Gastroesophageal sphincter (tissue), 3 donors: ENCODE measurements at regions not wholly inside any gene's neighbourhood (a gene's known extent, or its start where the extent isn't known, plus 50 kb on each side); places are given as distances from the start of the nearest gene placed in this dataset.

Experiments used
- CTCF ChIP-seq, 4 experiments: fragments of 200-600 bp in 2 of 4; fragments of 450-650 bp in 2 of 4; sonication (generic) in 1 of 4; IDR thresholded peaks; one replicate each; pipeline ENCODE4 v1.5.1; 2017 to 2019; ENCODE audit warnings: antibody characterized with exemption in 4 of 4, mild to moderate bottlenecking in 2 of 4, moderate library complexity in 2 of 4
- EP300 ChIP-seq: sonication (generic); formaldehyde crosslinking; IDR thresholded peaks from one replicate; pipeline ENCODE4 v1.6.1; 2017; ENCODE audit warnings: antibody characterized with exemption, mild to moderate bottlenecking
- POLR2A ChIP-seq, 2 donors: fragments of 450-650 bp; IDR thresholded peaks; one replicate each; pipeline ENCODE4 v1.6.1; 2017; ENCODE audit warnings: antibody characterized with exemption in 2 of 2, mild to moderate bottlenecking in 2 of 2, moderate library complexity in 1 of 2
- POLR2AphosphoS5 ChIP-seq: sonication (generic); formaldehyde crosslinking; IDR thresholded peaks from one replicate; pipeline ENCODE4 v1.6.1; 2017; ENCODE audit warnings: antibody characterized with exemption

- no peak for TF ChIP-seq CTCF (IDR thresholded peaks at IDR 0.05)
- no peak for TF ChIP-seq EP300
- TF ChIP-seq POLR2A (IDR thresholded peaks at IDR 0.05), result no peak
- no peak for TF ChIP-seq POLR2AphosphoS5
These were observed 957.1 kb upstream of the SOX9 start for GRCh38 chr17:71163813-71164122.
